ENCODE measurements at regions not wholly inside any gene's neighbourhood (a gene's known extent, or its start where the extent isn't known, plus 50 kb on each side); places are given as distances from the start of the nearest gene placed in this dataset.

DNA sequence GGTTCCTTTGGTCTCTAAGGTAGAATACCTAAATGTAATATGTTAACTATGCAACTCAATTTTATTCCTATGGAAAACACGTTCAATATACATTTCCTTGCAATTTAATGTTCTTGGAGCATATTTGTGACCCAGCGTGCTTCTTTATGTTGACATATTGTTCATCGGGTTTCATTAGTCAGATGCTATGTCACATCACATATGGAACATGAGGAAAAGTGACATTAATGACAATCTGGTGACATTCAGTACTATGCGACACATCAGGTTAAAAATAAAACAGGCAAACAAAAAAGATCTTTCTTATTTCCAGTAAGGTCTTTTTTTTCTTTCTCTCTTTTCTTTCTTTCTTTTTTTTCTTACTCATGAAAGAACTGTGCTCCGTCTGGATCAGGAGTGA lies 135.6 kb upstream of the SMIM21 start:
- no peak for DNase-seq

GRCh38 chr18:75562216-75562615 lies 134.7 kb upstream of the SMIM21 start:
- DNase-seq = no peak

GRCh38 chr18:75558790-75559189 lies 131.3 kb upstream of the SMIM21 start:
- no peak for DNase-seq

DNA sequence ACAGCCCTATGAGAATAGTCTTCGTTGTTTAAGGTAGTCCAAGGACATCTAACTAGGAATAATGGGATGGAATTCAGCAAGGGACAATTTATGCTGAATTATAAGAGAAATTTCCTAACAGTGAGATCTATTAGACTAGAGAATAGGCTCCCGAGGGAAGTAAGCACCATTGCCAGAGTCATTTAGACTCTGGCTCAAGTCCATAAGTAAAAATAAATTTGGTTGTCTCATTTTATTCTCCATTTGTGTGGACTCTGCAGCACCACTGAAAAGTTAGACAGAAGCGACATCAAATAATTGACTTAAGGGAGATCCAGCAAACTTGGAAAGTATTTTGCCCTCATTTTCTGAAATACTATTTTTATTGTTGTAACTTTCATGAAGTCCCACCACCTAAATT lies 129.3 kb upstream of the SMIM21 start:
- no peak for DNase-seq

DNA sequence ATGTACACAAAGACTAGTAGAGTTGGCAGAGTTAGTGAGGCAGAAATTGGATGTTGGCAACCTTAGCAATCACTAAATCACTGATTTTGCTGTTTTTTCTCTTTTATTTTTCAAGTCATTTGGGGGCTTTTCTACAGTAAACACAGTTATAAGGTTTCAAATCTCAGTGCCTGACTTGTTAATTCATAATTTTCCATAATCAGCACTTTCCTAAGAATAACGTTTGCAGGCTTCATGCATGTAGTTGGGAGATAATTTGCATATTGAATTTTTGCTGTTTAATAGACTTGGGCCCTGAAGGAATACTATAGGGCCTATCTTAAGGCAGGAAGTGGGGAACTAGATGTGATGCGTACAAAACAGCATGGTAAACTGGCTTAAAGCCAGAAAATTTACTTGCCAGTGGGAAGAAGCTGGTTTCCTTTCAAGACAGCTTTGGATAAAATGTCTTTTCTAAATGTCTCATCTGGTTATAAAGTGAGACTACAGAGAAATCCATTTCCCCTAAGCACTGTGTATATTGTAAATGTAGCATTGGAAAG lies 127.2 kb upstream of the SMIM21 start:
- DNase-seq = no peak

GRCh38 chr18:75554176-75554575 lies 126.7 kb upstream of the SMIM21 start:
- no peak for DNase-seq

DNA sequence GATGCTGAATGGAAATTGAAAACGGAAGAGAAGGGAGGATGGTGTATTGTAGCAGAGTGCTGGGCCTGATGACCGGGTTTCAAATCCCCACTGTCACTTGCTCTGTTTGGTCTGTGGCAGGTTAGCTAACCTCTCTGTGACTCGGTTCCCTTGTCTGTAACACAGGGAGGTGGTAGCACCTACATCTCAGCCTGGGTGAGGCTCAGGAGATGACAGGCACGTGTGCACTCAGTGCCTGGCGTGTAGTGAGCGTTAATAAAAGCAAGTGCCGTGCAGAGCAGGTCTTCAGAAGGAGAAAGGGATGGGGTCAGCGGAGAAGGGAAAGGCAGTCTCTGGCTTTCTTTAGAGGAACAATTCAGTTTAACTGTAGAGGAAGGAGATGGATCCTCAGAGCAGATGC lies 125.5 kb upstream of the SMIM21 start:
- DNase-seq = no peak

- no peak for DNase-seq
Observed at GRCh38 chr18:75551071-75551470, 123.6 kb upstream of the SMIM21 start.

- DNase-seq = no peak
Observed at GRCh38 chr18:75548353-75548905, 120.9 kb upstream of the SMIM21 start.

DNA sequence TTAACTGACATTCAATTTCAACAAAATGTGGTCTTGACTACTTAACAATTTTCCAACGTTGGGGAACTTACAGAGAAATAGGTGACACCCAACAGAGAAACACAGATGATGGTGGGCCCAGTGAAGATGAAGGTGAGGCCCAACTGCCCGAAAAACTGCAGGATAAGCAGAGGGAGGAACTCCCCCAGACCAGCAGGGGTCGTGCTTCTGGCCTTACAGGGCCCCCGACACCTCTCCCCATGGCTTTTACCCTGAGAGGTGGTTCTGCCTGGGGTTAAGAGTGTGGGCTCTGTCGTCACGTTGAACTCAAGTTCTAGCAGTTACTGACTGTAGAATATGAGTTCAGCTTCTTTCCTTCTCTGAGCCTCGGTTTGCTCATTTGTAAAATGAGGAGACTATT lies 119.5 kb upstream of the SMIM21 start:
- DNase-seq = no peak

- DNase-seq = no peak
Observed at GRCh38 chr18:75545189-75545588, 117.7 kb upstream of the SMIM21 start.

DNA sequence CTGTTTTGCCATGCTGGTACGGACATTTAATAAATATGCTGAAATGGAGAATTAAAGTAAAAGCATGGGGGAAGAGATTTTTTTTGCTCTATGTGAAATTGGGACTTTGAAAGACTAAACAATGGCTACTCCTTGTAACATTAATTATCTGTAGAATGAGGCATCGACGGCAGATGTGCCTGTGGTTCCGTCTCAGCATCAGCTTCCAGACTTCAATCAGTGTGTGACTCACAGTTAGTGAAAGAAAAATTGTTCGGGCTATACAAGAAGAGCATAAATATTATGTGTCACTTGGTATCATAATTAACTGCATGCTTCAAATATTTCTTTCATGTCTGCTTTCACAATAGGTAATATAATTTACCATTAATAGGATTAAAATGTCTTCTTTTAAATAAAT lies 117.0 kb upstream of the SMIM21 start:
- no peak for DNase-seq

DNA sequence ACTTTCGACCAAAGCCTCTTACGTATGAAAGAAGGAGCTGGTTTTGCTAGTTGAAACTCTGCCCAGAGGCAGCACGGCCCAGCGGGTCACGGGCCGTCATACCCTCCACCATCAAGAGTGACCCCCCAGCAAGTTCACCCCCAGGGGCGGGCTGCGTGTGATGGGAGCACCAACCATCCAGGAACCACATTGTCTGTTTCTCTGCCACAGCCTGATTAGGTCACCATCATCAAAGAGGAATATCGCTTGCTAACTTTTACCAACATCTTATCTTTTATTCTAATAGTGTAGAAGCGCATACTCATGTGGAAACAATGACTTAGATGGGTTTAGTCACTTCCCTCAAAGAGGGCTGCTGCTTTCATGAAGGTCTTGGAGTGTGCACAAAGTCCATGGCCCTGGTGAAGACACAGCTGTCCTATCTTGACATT lies 116.6 kb upstream of the SMIM21 start:
- no peak for DNase-seq

DNA sequence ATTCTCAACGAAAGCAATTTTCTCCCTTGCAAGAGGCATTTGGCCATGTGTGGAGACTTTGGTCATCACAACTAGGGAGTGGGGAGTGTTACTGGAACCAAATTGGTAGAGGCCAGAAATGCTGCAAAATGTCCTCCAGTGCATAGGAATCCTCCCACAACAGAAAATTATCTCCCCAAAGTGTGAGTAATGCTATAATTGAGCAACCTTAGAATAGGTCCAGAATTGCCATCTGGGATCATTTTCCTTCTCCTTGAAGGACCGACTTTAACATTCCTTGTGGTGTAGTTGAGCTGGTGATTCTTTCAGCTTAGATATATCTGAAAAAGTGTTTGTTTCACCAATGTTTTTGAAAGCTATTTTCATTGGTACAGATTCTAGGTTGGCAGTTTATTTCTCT lies 111.2 kb upstream of the SMIM21 start:
- no peak for DNase-seq

GRCh38 chr18:75533950-75534349 lies 106.4 kb upstream of the SMIM21 start:
- DNase-seq = no peak

DNA sequence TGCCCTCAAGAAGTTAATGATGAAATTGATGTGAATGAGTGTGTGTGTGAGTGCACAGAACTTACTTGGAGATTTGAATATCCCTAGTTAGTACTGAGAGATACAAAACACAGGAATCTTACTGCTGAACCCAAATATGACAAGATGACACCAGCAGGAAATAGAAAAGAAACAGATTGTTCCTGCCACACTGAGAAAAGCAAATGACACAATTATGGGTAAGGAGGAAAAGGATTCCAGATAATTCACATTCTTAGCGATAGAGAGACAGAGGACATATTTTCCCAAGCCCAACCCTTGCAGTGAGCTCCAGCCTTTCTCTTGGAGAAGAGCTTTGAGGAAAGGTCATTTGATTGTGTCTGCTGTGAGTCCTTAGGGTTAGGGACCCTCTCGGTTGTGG lies 105.7 kb upstream of the SMIM21 start:
- no peak for DNase-seq

GRCh38 chr18:75531851-75532459 lies 104.5 kb upstream of the SMIM21 start:
- DNase-seq = no peak

DNA sequence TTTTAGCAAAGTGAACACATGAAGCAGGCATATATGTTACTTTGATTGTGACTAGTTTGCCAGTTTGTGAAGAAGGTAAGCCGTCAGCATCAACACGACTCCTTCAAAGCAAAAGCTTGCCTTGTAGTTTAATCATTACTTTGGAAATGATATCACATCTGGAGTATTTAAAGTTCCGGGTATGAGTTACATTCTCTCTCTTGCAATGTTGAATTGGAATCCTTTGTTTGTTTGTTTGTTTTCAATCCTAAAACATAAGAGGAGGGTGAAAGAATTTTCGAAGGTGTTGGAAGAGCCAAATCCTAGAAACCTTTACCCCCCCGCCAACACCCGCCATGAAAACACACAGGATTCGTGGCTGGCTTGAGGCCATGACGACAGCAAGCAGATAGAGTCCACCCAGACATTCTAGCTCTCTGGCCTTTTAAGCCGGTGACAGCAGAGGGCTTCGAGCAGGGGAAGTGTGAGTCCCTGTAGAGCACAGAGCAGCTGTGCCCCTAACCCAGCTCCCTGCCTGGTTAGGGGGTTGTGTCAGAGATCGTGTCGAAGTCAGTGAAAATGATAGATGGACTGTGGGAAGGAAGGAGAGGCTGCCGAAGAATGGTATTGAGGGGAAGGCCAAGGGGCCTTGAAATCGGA lies 103.8 kb upstream of the SMIM21 start:
- DNase-seq = no peak

GRCh38 chr18:75530566-75531211 lies 103.2 kb upstream of the SMIM21 start:
- DNase-seq = no peak

DNA sequence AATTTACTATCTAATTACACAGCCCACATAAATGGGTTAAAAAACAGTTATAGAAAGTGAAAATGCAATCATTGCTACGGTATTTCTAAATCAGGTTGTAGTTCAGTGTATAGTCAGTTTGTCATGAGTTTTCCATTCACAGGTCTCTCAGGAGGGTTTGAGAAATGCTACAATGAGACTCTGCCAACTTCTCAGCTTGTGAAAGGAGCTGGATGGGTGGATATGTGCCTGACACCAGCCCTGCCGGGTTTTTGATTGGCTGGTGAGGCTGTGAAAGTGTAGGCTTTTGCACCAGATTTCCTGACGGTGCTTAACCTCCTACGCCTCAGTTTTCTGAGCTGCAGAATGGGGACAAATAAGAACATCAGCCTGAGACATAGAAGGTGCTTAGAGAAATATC lies 102.6 kb upstream of the SMIM21 start:
- DNase-seq = no peak

- DNase-seq = no peak
Observed at GRCh38 chr18:75529394-75529793, 101.9 kb upstream of the SMIM21 start.

DNA sequence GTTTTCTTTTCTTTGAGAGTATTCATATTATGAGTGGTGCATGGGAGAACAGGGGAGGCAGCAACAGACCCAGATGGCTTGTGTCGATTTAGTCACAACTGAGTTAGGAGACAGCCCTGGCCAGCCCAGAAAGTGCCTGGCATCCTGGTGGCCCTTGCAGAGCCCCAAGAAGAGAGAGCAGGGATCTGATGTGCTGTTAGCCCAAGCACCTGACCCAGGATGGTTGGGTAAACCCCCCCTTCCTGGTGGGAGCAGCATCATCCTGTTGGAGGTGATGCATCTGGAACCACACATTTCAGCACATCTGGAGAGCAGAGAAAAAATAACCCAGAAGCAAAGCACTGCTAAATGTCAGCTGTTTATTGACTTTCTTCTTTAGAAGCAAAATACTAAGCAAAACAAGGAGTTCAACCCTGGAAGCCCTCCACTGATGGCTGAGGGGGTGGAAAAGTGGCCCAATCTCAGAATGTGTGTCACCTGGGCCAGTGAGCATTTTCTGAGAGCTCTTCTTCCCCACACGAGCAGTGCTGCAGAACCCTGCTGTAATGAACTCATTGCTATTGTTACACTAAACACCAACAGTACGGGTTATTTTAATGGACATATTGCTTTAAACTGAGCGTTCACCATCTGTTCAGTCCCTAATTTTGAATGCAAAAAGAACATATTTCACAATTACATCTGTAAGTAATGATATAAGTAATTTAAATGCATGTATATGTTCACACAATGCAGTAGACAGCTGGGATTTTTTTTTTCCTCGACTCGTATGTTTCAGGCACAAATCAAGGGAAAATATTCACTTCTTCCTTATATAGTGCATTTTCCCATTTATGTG lies 100.6 kb upstream of the SMIM21 start:
- no peak for DNase-seq

DNA sequence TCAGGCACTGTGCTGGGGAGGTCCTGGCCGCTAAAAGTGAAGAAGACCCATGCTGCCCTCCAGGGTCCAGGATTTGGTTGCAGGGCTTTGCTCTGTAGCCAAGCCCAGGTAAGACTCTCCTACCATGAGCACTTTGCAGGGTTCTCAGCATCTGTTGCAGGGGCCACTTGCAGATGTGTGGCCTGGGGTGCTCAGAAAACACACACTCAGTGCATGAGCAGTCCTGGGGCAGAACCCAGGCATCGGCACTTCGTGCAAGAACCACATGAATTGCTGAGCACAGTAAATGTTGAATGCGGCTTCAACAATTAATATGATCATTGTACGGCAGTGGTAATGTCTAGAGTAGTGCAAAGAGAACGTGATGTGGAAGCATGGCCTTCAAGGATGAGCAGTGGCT lies 98.5 kb upstream of the SMIM21 start:
- no peak for DNase-seq

Measured in SHP77 (cell line).